GM23338 (cell line): ENCODE measurements at regions not wholly inside any gene's neighbourhood (a gene's known extent, or its start where the extent isn't known, plus 50 kb on each side); places are given as distances from the start of the nearest gene placed in this dataset.
"Not testable (repeated sequence)": the region's sequence is repeated elsewhere in the genome, so short reads cannot be mapped to it uniquely, and the experiment has no call there.

Source experiments
- ATAC-seq: fragments of 200-7000 bp; cut with Tn5 transposase; 3 replicates; pipeline ENCODE4 v1.9.1; 2020
- DNase-seq: peaks from one replicate; pipeline ENCODE4 v3.0.0-alpha.2; 2015; ENCODE audit warnings: low spot score
- H2AFZ ChIP-seq: fragments of 200-600 bp; sonication (generic); 2 replicates; pipeline ENCODE4 v1.8.0; 2016; ENCODE audit warnings: antibody characterized with exemption, mild to moderate bottlenecking, moderate library complexity
- H3F3A ChIP-seq: fragments of 200-600 bp; sonication (generic); replicated peaks from 2 replicates; pipeline ENCODE4 v1.8.0; 2017; ENCODE audit warnings: antibody characterized with exemption, mixed run types, low read depth
- H3K27ac ChIP-seq: fragments of 200-600 bp; sonication (generic); 2 replicates; pipeline ENCODE4 v1.6.1; 2016; ENCODE audit warnings: low read depth
- H3K27me3 ChIP-seq: fragments of 200-600 bp; sonication (generic); 2 replicates; pipeline ENCODE4 v1.8.0; 2016; ENCODE audit warnings: mild to moderate bottlenecking, mixed run types, moderate library complexity; ENCODE audit not compliant: insufficient read depth
- H3K36me3 ChIP-seq: fragments of 200-600 bp; sonication (generic); 2 replicates; pipeline ENCODE4 v1.8.0; 2016; ENCODE audit warnings: mild to moderate bottlenecking; ENCODE audit not compliant: insufficient read depth
- H3K4me1 ChIP-seq: fragments of 200-600 bp; sonication (generic); 2 replicates; pipeline ENCODE4 v1.8.0; 2016; ENCODE audit warnings: mild to moderate bottlenecking, moderate library complexity; ENCODE audit not compliant: insufficient read depth
- H3K4me2 ChIP-seq: fragments of 200-600 bp; sonication (generic); 2 replicates; pipeline ENCODE4 v1.7.1; 2017; ENCODE audit warnings: mixed run types
- H3K4me3 ChIP-seq: fragments of 200-600 bp; sonication (generic); 2 replicates; pipeline ENCODE4 v1.6.1; 2016; ENCODE audit warnings: mixed run types
- H3K79me2 ChIP-seq: fragments of 200-600 bp; sonication (generic); replicated peaks from 2 replicates; pipeline ENCODE4 v1.8.0; 2017; ENCODE audit warnings: mild to moderate bottlenecking; ENCODE audit not compliant: insufficient read depth
- H3K9me2 ChIP-seq: fragments of 200-600 bp; sonication (generic); 2 replicates; pipeline ENCODE4 v1.8.0; 2017; ENCODE audit not compliant: insufficient read depth
- H4K20me1 ChIP-seq: fragments of 200-600 bp; sonication (generic); replicated peaks from 2 replicates; pipeline ENCODE4 v1.8.0; 2017; ENCODE audit warnings: mild to moderate bottlenecking; ENCODE audit not compliant: insufficient read depth
- H3K27ac Mint-ChIP-seq: 2 replicates; pipeline ENCODE4 v1.8.0; 2020; ENCODE audit warnings: inconsistent platforms, mild to moderate bottlenecking, moderate library complexity, mixed read lengths
- H3K27me3 Mint-ChIP-seq: 3 replicates; pipeline ENCODE4 v1.8.0; 2022; ENCODE audit warnings: low read depth, mild to moderate bottlenecking, moderate library complexity, mixed read lengths, inconsistent platforms; ENCODE audit not compliant: insufficient read depth, poor library complexity
- H3K36me3 Mint-ChIP-seq: 3 replicates; pipeline ENCODE4 v1.8.0; 2021; ENCODE audit warnings: low read depth, mild to moderate bottlenecking, inconsistent platforms, moderate library complexity, mixed read lengths
- H3K4me1 Mint-ChIP-seq: 3 replicates; pipeline ENCODE4 v1.8.0; 2020; ENCODE audit warnings: mild to moderate bottlenecking, inconsistent platforms, mixed read lengths
- H3K4me3 Mint-ChIP-seq: 3 replicates; pipeline ENCODE4 v1.8.0; 2021; ENCODE audit warnings: moderate library complexity, mild to moderate bottlenecking, inconsistent platforms, mixed read lengths
- H3K9me3 Mint-ChIP-seq: 3 replicates; pipeline ENCODE4 v1.8.0; 2020; ENCODE audit warnings: moderate library complexity, mild to moderate bottlenecking, inconsistent platforms, mixed read lengths
- NANOG ChIP-seq: IDR thresholded peaks from 2 replicates; pipeline ENCODE4 v1.6.1; 2016; ENCODE audit warnings: antibody characterized with exemption, borderline replicate concordance
- POLR2AphosphoS5 ChIP-seq: IDR thresholded peaks from 2 replicates; pipeline ENCODE4 v1.6.1; 2016; ENCODE audit warnings: antibody characterized with exemption, low read depth
- TF ChIP-seq, protein P1 (sequence below): fragments of 250-450 bp; sonication (Bioruptor Pico); IDR thresholded peaks from 2 replicates; pipeline ENCODE4 v1.5.0; 2020; ENCODE audit warnings: mild to moderate bottlenecking, moderate library complexity

DNA sequence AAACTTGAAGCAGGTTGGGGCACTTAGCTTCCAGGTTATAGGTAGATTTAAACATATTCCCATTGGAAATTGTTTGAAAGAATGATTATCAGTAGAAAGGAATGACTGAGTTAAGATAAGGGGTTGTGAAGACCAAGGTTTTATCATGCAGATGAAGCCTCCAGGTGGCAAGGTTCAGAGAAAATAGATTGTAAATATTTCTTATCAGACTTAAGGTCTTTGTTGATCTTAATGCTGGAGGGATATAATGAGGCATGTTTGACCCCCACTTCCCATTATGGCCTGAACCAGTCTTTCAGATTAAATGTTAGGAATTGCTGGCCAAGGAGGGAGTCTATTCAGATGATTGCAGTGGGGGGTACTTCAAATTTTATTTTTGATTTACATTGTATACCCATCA, 1486.5 kb upstream of the PRR20A start:
- 0 out of 2 replicates have a peak, but pooled peaks cover 2% of the 10 kb centered on the region for H3F3A ChIP-seq
- peak overlapping the region; percentile 54 for H3K4me2 ChIP-seq
- peaks cover 19% of the 10 kb centered on the region for H3K79me2 ChIP-seq
- H3K36me3 ChIP-seq = no peaks in the 10 kb centered on the region
- no peaks in the 10 kb centered on the region for H4K20me1 ChIP-seq
- Mint-ChIP-seq H3K36me3 (peaks cover 44% of the 10 kb centered on the region), H3K4me3 (peak overlapping the region; percentile 66), H3K27ac (peak overlapping the region; percentile 95), H3K27me3 (peaks cover 15% of the 10 kb centered on the region), H3K9me3 (peaks cover 5% of the 10 kb centered on the region), H3K4me1 (peaks cover 51% of the 10 kb centered on the region)
- no peak overlapping the region for H2AFZ ChIP-seq
- no peaks in the 10 kb centered on the region for H3K9me2 ChIP-seq
- DNase-seq (peak; percentile 31), ATAC-seq (peak; percentile 55)
- H3K27me3 ChIP-seq = no peaks in the 10 kb centered on the region
- H3K4me1 ChIP-seq = peaks cover 22% of the 10 kb centered on the region
- H3K4me3 ChIP-seq = peak overlapping the region; percentile 31
- H3K27ac ChIP-seq = peak overlapping the region; percentile 93
- peak; percentile 45; the same call in 1 of the 2 replicates for TF ChIP-seq NANOG
- TF ChIP-seq, protein P1, sequence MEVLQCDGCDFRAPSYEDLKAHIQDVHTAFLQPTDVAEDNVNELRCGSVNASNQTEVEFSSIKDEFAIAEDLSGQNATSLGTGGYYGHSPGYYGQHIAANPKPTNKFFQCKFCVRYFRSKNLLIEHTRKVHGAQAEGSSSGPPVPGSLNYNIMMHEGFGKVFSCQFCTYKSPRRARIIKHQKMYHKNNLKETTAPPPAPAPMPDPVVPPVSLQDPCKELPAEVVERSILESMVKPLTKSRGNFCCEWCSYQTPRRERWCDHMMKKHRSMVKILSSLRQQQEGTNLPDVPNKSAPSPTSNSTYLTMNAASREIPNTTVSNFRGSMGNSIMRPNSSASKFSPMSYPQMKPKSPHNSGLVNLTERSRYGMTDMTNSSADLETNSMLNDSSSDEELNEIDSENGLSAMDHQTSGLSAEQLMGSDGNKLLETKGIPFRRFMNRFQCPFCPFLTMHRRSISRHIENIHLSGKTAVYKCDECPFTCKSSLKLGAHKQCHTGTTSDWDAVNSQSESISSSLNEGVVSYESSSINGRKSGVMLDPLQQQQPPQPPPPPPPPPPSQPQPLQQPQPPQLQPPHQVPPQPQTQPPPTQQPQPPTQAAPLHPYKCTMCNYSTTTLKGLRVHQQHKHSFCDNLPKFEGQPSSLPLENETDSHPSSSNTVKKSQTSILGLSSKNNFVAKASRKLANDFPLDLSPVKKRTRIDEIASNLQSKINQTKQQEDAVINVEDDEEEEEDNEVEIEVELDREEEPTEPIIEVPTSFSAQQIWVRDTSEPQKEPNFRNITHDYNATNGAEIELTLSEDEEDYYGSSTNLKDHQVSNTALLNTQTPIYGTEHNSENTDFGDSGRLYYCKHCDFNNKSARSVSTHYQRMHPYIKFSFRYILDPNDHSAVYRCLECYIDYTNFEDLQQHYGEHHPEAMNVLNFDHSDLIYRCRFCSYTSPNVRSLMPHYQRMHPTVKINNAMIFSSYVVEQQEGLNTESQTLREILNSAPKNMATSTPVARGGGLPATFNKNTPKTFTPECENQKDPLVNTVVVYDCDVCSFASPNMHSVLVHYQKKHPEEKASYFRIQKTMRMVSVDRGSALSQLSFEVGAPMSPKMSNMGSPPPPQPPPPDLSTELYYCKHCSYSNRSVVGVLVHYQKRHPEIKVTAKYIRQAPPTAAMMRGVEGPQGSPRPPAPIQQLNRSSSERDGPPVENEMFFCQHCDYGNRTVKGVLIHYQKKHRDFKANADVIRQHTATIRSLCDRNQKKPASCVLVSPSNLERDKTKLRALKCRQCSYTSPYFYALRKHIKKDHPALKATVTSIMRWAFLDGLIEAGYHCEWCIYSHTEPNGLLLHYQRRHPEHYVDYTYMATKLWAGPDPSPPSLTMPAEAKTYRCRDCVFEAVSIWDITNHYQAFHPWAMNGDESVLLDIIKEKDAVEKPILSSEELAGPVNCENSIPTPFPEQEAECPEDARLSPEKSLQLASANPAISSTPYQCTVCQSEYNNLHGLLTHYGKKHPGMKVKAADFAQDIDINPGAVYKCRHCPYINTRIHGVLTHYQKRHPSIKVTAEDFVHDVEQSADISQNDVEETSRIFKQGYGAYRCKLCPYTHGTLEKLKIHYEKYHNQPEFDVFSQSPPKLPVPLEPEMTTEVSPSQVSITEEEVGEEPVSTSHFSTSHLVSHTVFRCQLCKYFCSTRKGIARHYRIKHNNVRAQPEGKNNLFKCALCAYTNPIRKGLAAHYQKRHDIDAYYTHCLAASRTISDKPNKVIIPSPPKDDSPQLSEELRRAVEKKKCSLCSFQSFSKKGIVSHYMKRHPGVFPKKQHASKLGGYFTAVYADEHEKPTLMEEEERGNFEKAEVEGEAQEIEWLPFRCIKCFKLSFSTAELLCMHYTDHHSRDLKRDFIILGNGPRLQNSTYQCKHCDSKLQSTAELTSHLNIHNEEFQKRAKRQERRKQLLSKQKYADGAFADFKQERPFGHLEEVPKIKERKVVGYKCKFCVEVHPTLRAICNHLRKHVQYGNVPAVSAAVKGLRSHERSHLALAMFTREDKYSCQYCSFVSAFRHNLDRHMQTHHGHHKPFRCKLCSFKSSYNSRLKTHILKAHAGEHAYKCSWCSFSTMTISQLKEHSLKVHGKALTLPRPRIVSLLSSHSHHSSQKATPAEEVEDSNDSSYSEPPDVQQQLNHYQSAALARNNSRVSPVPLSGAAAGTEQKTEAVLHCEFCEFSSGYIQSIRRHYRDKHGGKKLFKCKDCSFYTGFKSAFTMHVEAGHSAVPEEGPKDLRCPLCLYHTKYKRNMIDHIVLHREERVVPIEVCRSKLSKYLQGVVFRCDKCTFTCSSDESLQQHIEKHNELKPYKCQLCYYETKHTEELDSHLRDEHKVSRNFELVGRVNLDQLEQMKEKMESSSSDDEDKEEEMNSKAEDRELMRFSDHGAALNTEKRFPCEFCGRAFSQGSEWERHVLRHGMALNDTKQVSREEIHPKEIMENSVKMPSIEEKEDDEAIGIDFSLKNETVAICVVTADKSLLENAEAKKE (CRISPR knock-in tag) = no peak

DNA sequence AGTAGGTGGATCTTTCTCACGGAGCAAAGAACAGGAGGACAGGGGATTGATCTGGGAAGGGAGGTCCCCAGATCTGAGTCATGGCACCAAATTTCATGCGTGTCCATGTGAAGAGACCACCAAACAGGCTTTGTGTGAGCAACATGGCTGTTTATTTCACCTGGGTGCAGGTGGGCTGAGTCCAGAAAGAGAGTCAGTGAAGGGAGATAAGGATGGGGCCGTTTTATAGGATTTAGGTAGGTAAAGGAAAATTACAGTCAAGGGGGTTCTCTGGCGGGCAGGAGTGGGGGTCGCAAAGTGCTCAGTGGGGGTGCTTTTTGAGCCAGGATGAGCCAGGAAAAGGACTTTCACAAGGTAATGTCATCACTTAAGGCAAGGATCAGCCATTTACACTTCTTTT, 1480.5 kb upstream of the PRR20A start:
- Histone ChIP-seq H3K27ac (peak overlapping the region; percentile 96), H3K4me3 (peak overlapping the region; percentile 54), H3K79me2 (peaks cover 51% of the 10 kb centered on the region), H3K4me2 (peak overlapping the region; percentile 71), H3K4me1 (peaks cover 22% of the 10 kb centered on the region)
- Mint-ChIP-seq H3K27me3 (peaks cover 19% of the 10 kb centered on the region), H3K9me3 (peaks cover 25% of the 10 kb centered on the region), H3K4me3 (peak overlapping the region; percentile 81), H3K36me3 (peaks cover 85% of the 10 kb centered on the region), H3K4me1 (peaks cover 58% of the 10 kb centered on the region), H3K27ac (peak overlapping the region; percentile 97)
- H4K20me1 ChIP-seq, H3K36me3 ChIP-seq, H3K9me2 ChIP-seq, H3F3A ChIP-seq, DNase-seq, H3K27me3 ChIP-seq, ATAC-seq, H2AFZ ChIP-seq: not testable (repeated sequence)
- TF ChIP-seq POLR2AphosphoS5 = peak; percentile 66; the same call in 1 of the 2 replicates
- TF ChIP-seq NANOG = peak; percentile 78; the same call in 1 of the 2 replicates
